Astrocyte of the cerebellum (primary cell): ENCODE measurements at regions not wholly inside any gene's neighbourhood (a gene's known extent, or its start where the extent isn't known, plus 50 kb on each side); places are given as distances from the start of the nearest gene placed in this dataset.

Source experiments
- DNase-seq: peaks from one replicate; pipeline ENCODE4 v3.0.0-alpha.2; 2011; ENCODE audit warnings: low read depth
- H3K4me3 ChIP-seq: 2 replicates; pipeline ENCODE4 v1.5.1; 2011; ENCODE audit warnings: mild to moderate bottlenecking, low read depth, low read length, moderate library complexity
- in situ Hi-C: cut with HindIII; loops from 2 replicates; pipeline ENCODE4 v1.10.0; 2017; ENCODE audit warnings: low sequenced_read_pairs
- TF ChIP-seq, protein P1 (sequence below): IDR thresholded peaks from 2 replicates; pipeline ENCODE4 v1.5.1; 2012; ENCODE audit warnings: low read length, low read depth, moderate library complexity, mild to moderate bottlenecking; ENCODE audit errors: missing control alignments

DNA sequence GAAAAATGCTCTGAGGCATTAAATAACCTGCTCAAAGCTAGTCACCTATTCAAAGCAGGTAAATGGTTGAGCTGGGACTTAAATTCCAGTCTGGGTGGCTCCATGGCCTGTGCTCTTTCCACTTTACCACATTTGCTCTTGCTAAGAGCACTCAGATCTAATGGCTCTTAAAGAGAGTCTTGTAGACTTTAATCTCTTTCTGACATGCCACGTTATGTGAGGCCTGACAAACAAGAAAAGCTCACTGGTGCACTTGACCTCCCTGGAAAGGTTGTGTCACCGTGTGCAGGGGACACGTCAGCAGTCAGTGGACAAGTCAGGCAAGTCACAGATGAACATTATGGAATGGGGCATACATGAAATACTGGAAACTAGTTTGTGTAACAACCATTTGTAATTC is 129.9 kb upstream of the RPS23 start:
- in situ Hi-C loops: no loop called here
- TF ChIP-seq, protein P1, sequence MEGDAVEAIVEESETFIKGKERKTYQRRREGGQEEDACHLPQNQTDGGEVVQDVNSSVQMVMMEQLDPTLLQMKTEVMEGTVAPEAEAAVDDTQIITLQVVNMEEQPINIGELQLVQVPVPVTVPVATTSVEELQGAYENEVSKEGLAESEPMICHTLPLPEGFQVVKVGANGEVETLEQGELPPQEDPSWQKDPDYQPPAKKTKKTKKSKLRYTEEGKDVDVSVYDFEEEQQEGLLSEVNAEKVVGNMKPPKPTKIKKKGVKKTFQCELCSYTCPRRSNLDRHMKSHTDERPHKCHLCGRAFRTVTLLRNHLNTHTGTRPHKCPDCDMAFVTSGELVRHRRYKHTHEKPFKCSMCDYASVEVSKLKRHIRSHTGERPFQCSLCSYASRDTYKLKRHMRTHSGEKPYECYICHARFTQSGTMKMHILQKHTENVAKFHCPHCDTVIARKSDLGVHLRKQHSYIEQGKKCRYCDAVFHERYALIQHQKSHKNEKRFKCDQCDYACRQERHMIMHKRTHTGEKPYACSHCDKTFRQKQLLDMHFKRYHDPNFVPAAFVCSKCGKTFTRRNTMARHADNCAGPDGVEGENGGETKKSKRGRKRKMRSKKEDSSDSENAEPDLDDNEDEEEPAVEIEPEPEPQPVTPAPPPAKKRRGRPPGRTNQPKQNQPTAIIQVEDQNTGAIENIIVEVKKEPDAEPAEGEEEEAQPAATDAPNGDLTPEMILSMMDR: no peak
- no peak for DNase-seq
- H3K4me3 ChIP-seq: no peak overlapping the region

DNA sequence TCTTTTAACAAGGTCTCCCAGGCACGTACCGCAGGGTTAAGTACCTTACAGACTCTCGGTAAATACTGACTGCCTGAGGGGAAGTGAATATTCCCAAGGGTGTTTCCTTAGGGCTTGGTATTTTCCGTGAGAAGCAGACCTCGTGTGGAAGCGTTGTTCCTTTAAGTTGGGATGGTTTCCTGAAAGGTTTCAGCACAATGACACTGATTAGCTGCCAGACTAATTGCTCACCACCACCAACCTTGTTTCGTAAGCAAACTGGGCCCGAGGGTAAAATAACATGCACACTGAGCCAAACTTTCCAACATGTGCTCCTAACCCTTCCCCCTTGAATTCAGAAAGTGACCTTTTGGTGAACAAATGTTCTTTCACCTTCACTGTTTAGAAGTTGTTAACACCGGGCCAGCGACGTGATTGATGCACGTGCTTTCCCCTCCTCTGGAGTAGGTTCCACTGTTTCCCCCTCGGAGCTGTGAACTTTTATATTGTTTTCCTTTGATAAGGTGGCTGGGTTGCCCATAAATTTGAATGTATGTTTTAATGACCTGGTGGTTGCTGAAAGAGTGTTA is 128.1 kb upstream of the RPS23 start:
- in situ Hi-C loops: no loop called here
- DNase-seq: peak; percentile 80
- TF ChIP-seq, protein P1: no peak
- no peak overlapping the region for H3K4me3 ChIP-seq

GRCh38 chr5:82405618-82406204 is 127.6 kb upstream of the RPS23 start:
- DNase-seq: peak; percentile 99
- in situ Hi-C loops: no loop called here
- H3K4me3 ChIP-seq: no peak overlapping the region
- TF ChIP-seq, protein P1: no peak

- DNase-seq: peak; percentile 84
- TF ChIP-seq, protein P1: no peak
- in situ Hi-C loops: no loop called here
- H3K4me3 ChIP-seq: no peak overlapping the region
Measured at GRCh38 chr5:82405161-82405560, 127.0 kb upstream of the RPS23 start.

- TF ChIP-seq, protein P1: no peak
- H3K4me3 ChIP-seq: no peak overlapping the region
- in situ Hi-C loops: no loop called here
- no peak for DNase-seq
Measured at GRCh38 chr5:82404382-82404945, 126.3 kb upstream of the RPS23 start.

GRCh38 chr5:82403724-82404123 is 125.6 kb upstream of the RPS23 start:
- TF ChIP-seq, protein P1: no peak
- no peak overlapping the region for H3K4me3 ChIP-seq
- in situ Hi-C loops: no loop called here
- DNase-seq: no peak
